Thyroid gland (tissue), 4 donors: ENCODE measurements at regions not wholly inside any gene's neighbourhood (a gene's known extent, or its start where the extent isn't known, plus 50 kb on each side); places are given as distances from the start of the nearest gene placed in this dataset.

ENCODE experiments used
- DNase-seq, 2 donors: peaks; one replicate each; pipeline ENCODE4 v3.0.0-alpha.2; 2019
- H3K27ac ChIP-seq, 3 donors: fragments of 200-600 bp; sonication (generic); 1 replicate in 2 of 3; 2 replicates in 1 of 3; pipeline ENCODE4 v1.5.1; 2016 to 2019; ENCODE audit warnings: mild to moderate bottlenecking in 1 of 3, moderate library complexity in 1 of 3
- H3K27me3 ChIP-seq: fragments of 200-600 bp; sonication (generic); one replicate; pipeline ENCODE4 v1.5.1; 2019
- H3K36me3 ChIP-seq, 2 donors: fragments of 200-600 bp; sonication (generic); one replicate each; pipeline ENCODE4 v1.5.1; 2016 to 2019
- H3K4me1 ChIP-seq, 2 donors: fragments of 200-600 bp; sonication (generic); one replicate each; pipeline ENCODE4 v1.5.1; 2017 to 2019
- H3K4me3 ChIP-seq, 3 donors: fragments of 200-600 bp; sonication (generic); replicated peaks in 1 of 3; 1 replicate in 2 of 3; 2 replicates in 1 of 3; pipeline ENCODE4 v1.5.1; 2016; ENCODE audit warnings: mild to moderate bottlenecking in 1 of 3
- H3K9me3 ChIP-seq: fragments of 200-600 bp; sonication (generic); one replicate; pipeline ENCODE4 v1.5.1; 2017
- POLR2A ChIP-seq, 2 donors: fragments of 450-650 bp; IDR thresholded peaks; one replicate each; pipeline ENCODE4 v1.6.1; 2017; ENCODE audit warnings: antibody characterized with exemption in 2 of 2, mild to moderate bottlenecking in 2 of 2, moderate library complexity in 1 of 2
- WGBS, 2 donors: methylation state at CpG; one replicate each; pipeline ENCODE4 v1.1.5; 2017; 5-methylcytosine and 5-hydroxymethylcytosine counted together
- intact Hi-C: fragments of 100-400 bp; cut with DNase I; formaldehyde crosslinking; loops from one replicate; pipeline ENCODE4 v1.15.1; 2023
- TF ChIP-seq, protein P1 (sequence below), 6 experiments: fragments of 200-600 bp in 3 of 6; fragments of 450-650 bp in 3 of 6; sonication (generic) in 3 of 6; IDR thresholded peaks; one replicate each; pipeline ENCODE4 v1.5.1; 2016 to 2019; ENCODE audit warnings: antibody characterized with exemption in 6 of 6, mild to moderate bottlenecking in 2 of 6, inconsistent platforms in 1 of 6, moderate library complexity in 1 of 6

DNA sequence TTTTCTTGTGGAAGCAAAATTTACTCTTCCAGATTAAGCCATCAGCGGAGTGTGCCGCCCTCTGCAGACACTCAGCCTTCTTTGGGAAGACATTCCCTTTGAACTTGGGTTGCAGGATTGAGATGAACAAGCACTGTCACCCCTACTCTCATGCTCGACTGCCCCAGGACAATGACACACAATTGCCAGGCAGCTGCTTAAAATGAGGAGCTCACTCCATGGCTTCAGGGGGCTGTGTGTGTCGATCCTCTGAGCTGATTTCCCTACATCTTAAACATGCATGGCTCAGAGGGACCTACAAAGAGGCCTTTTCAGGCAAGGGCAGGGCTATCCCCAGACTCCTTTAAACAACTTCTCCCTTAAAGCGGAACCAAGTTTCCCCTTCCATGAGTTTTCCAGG is 107.5 kb upstream of the MBNL2 start:
- no peak for TF ChIP-seq POLR2A (IDR thresholded peaks at IDR 0.05)
- TF ChIP-seq, protein P1, sequence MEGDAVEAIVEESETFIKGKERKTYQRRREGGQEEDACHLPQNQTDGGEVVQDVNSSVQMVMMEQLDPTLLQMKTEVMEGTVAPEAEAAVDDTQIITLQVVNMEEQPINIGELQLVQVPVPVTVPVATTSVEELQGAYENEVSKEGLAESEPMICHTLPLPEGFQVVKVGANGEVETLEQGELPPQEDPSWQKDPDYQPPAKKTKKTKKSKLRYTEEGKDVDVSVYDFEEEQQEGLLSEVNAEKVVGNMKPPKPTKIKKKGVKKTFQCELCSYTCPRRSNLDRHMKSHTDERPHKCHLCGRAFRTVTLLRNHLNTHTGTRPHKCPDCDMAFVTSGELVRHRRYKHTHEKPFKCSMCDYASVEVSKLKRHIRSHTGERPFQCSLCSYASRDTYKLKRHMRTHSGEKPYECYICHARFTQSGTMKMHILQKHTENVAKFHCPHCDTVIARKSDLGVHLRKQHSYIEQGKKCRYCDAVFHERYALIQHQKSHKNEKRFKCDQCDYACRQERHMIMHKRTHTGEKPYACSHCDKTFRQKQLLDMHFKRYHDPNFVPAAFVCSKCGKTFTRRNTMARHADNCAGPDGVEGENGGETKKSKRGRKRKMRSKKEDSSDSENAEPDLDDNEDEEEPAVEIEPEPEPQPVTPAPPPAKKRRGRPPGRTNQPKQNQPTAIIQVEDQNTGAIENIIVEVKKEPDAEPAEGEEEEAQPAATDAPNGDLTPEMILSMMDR (IDR thresholded peaks at IDR 0.05): no peak
- H3K4me1 ChIP-seq: peaks cover 21 to 35% of the 10 kb centered on the region in 2 donors
- peak overlapping the region in 1 of 3 donors; percentile 27 for H3K27ac ChIP-seq
- no peaks in the 10 kb centered on the region for H3K27me3 ChIP-seq
- H3K4me3 ChIP-seq: no peak overlapping the region
- H3K36me3 ChIP-seq: no peaks in the 10 kb centered on the region
- no peaks in the 10 kb centered on the region for H3K9me3 ChIP-seq
- intact Hi-C loops: loop anchor here (5.0 to 10.0 kb wide), 3 partner anchors 100 to 248 kb away; no protein-coding TSS in a partner anchor
- WGBS, 2 donors: 67 to 69% methylated on average over 5 of the region's 5 CpGs
- DNase-seq: no peak

DNA sequence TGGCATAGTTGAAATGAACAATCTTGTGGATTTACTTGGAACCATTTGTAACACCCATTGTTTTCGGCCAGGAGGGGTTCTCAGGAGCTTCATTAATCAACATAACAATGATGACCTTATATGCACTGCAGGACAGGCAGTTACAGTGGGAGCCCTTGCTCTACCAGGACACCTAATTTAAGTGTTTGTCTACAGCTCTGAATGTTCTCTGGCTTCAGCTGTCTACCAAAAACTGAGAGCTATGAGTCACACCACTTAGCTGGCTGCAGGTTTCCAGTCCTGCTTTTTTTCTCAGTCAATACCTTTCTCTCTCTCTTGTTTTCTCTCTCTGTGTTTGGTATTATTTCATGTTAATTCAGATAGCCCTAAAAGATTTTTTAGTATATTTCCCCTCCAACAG is 105.4 kb upstream of the MBNL2 start:
- no peak for TF ChIP-seq POLR2A (IDR thresholded peaks at IDR 0.05)
- TF ChIP-seq, protein P1 (IDR thresholded peaks at IDR 0.05): no peak
- no peaks in the 10 kb centered on the region for H3K36me3 ChIP-seq
- H3K4me3 ChIP-seq: no peak overlapping the region
- intact Hi-C loops: loop anchor here (10.0 kb wide), 1 partner anchor 98 kb away; no protein-coding TSS in a partner anchor
- peak; percentile 31 to 43 for DNase-seq
- WGBS, 2 donors: 68 to 86% methylated on average over 1 of the region's 1 CpG
- H3K4me1 ChIP-seq: peaks cover 16 to 29% of the 10 kb centered on the region in 2 donors
- no peaks in the 10 kb centered on the region for H3K27me3 ChIP-seq
- no peaks in the 10 kb centered on the region for H3K9me3 ChIP-seq
- peak overlapping the region in 1 of 3 donors; percentile 2 for H3K27ac ChIP-seq

DNA sequence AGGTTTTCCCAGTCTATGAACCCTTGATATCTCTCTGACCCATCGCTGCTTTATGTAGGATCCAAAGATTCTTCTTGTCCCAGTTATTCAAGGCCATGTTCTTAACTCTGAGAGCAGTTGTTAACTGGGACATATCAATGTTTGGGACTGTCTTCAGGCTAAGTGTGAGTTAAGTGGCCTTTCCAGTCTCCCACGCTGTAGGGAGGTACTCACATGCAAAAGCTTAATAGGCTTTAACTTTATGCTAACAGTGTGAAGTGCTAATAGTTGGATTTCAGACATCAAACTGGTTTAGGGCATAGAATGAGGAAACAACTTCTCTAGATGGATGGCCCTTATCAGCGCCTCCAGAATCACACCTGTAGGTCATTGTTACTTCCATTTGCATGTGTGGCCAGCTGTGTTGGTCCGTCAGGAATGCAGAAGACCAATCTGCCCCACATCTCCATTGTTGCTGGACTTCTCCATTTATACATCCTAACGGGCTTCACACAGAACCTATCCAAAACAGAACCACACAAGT is 104.7 kb upstream of the MBNL2 start:
- 90 to 91% methylated on average over 5 of the region's 5 CpGs for WGBS, 2 donors
- Histone ChIP-seq H3K4me3 (no peak overlapping the region), H3K27me3 (no peaks in the 10 kb centered on the region), H3K36me3 (no peaks in the 10 kb centered on the region), H3K4me1 (peaks cover 16 to 36% of the 10 kb centered on the region in 2 donors), H3K9me3 (no peaks in the 10 kb centered on the region), H3K27ac (no peak overlapping the region)
- TF ChIP-seq, protein P1 (IDR thresholded peaks at IDR 0.05): no peak
- intact Hi-C loops: loop anchor here (10.0 kb wide), 1 partner anchor 97 kb away; no protein-coding TSS in a partner anchor
- no peak for DNase-seq

DNA sequence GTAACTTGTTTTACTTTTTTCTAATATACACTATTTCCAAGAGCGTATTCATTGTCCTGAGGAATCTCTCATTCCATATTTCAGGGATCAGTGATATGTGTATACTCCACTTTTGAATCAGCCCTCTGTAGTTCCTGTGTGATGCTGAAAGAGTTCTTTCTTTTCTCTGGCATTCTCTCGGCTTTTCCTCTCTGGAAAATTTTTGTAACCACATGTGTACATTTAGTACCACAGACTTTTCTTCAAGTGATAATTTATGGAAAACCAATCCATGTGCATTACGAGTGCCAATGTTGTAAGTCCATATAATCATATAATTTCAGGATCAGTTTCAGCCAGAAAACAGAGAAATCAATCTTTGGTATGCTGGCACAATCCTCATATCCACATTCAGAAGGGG is 102.2 kb upstream of the MBNL2 start:
- intact Hi-C loops: loop anchor here (10.0 kb wide), 1 partner anchor 95 kb away; no protein-coding TSS in a partner anchor
- no peaks in the 10 kb centered on the region for H3K9me3 ChIP-seq
- H3K4me1 ChIP-seq: peaks cover 21 to 48% of the 10 kb centered on the region in 2 donors
- no peaks in the 10 kb centered on the region for H3K27me3 ChIP-seq
- 96% methylated on average over 3 of the region's 3 CpGs for WGBS, 2 donors
- no peak overlapping the region for H3K4me3 ChIP-seq
- TF ChIP-seq POLR2A (IDR thresholded peaks at IDR 0.05): no peak
- TF ChIP-seq, protein P1 (IDR thresholded peaks at IDR 0.05): no peak
- no peak for DNase-seq
- no peaks in the 10 kb centered on the region for H3K36me3 ChIP-seq
- no peak overlapping the region for H3K27ac ChIP-seq

DNA sequence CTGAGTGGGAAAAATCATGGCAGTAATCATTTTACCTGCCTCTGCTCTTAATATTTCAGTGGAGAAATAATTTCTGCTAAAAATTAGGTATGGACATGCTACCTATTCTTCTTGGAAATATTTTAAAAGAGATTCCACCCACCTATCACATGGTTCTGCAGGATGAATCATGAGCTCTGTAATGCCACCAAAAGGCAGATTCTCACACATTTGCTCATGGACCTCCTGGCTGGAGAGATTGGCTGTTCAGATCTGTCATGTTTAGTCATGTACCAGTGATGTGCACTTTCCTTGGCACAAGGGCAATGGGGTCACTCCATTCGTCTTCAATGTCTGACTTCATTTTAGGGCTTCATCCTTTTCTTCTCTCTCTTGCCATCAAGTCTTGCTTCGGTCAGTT is 101.8 kb upstream of the MBNL2 start:
- intact Hi-C loops: no loop called here
- no peaks in the 10 kb centered on the region for H3K36me3 ChIP-seq
- no peak for TF ChIP-seq POLR2A (IDR thresholded peaks at IDR 0.05)
- TF ChIP-seq, protein P1 (IDR thresholded peaks at IDR 0.05): no peak
- WGBS, 2 donors: 93 to 94% methylated on average over 2 of the region's 2 CpGs
- no peak overlapping the region for H3K4me3 ChIP-seq
- no peaks in the 10 kb centered on the region for H3K9me3 ChIP-seq
- H3K4me1 ChIP-seq: peaks cover 21 to 48% of the 10 kb centered on the region in 2 donors
- DNase-seq: no peak
- no peak overlapping the region for H3K27ac ChIP-seq
- H3K27me3 ChIP-seq: no peaks in the 10 kb centered on the region
